K562 (cell line): ENCODE measurements at regions not wholly inside any gene's neighbourhood (a gene's known extent, or its start where the extent isn't known, plus 50 kb on each side); places are given as distances from the start of the nearest gene placed in this dataset.

Experiments
- ATAC-seq: fragments of 200-7000 bp; cut with Tn5 transposase; 3 replicates; pipeline ENCODE4 v1.9.1; 2020; ENCODE audit warnings: moderate library complexity
- BruUV-seq: library from RNA; stranded (reverse); fragments of 400-500 nt; replicated peaks from 2 replicates; lab custom pipeline; 2021; lab: Mats Ljungman, UMichigan
- CTCF ChIA-PET: fragments of 300-600 bp; formaldehyde crosslinking; extraction: SDS; loops from one replicate; lab custom pipeline; 2021; ENCODE audit warnings: low intra/inter-chr PET ratio; lab: Yijun Ruan, JAX
- POLR2A ChIA-PET: fragments of 300-600, 350-650 bp; sonication (Branson Sonifier 250); formaldehyde crosslinking; extraction: SDS; loops from one replicate; lab custom pipeline; 2021; ENCODE audit warnings: antibody characterized with exemption, inconsistent platforms; lab: Yijun Ruan, JAX
- DNase-seq, 4 experiments: peaks; one replicate each; pipeline versions ENCODE4 v3.0.0 to v3.0.0-alpha.2; 2011 to 2018; ENCODE audit warnings: low spot score in 3 of 4, mixed read lengths in 3 of 4; ENCODE audit errors: extremely low read depth in 1 of 4
- FAIRE-seq: peaks from 2 replicates; lab custom pipeline; 2011; peaks lifted over from hg19 to GRCh38; lab: Jason Lieb, UNC
- H2AFZ ChIP-seq: 2 replicates; pipeline ENCODE4 v1.6.0; 2011; ENCODE audit warnings: low read depth, low read length, control low read depth, inconsistent platforms
- H3K27ac ChIP-seq: fragments of 200-600 bp; 3 replicates; pipeline ENCODE4 v1.8.0; 2011; ENCODE audit warnings: low read depth, mild to moderate bottlenecking, control low read depth, inconsistent platforms, low read length, moderate library complexity, mixed read lengths; ENCODE audit errors: extremely low read depth
- H3K27me3 ChIP-seq, 2 experiments: fragments of 300-600 bp in 1 of 2; 2 replicates in 1 of 2; 3 replicates in 1 of 2; pipeline versions ENCODE4 v1.6.0 to v1.8.0; 2011; ENCODE audit warnings: inconsistent platforms in 2 of 2, low read length in 2 of 2, mild to moderate bottlenecking in 1 of 2, mixed read lengths in 1 of 2, moderate library complexity in 1 of 2; ENCODE audit not compliant: control insufficient read depth in 2 of 2, insufficient read depth in 2 of 2
- H3K36me3 ChIP-seq: fragments of 300-600 bp; 3 replicates; pipeline ENCODE4 v1.8.0; 2011; ENCODE audit warnings: mild to moderate bottlenecking, low read length, inconsistent platforms; ENCODE audit not compliant: control insufficient read depth, insufficient read depth
- H3K4me1 ChIP-seq, 2 experiments: fragments of 200-600 bp in 1 of 2; replicated peaks in 1 of 2; 2 replicates in 1 of 2; 3 replicates in 1 of 2; pipeline versions ENCODE4 v1.5.1 to v1.8.0; 2011; ENCODE audit warnings: inconsistent platforms in 2 of 2, low read length in 2 of 2, mild to moderate bottlenecking in 1 of 2, mixed read lengths in 1 of 2, moderate library complexity in 1 of 2; ENCODE audit not compliant: control insufficient read depth in 2 of 2, insufficient read depth in 2 of 2
- H3K4me2 ChIP-seq: 2 replicates; pipeline ENCODE4 v1.6.1; 2011; ENCODE audit warnings: low read length, control low read depth, inconsistent platforms, mixed read lengths; ENCODE audit not compliant: insufficient read depth
- H3K4me3 ChIP-seq: fragments of 200-600 bp; sonication (generic), shearing (Covaris generic); 2 replicates; pipeline ENCODE4 v1.5.1; 2016; ENCODE audit warnings: control low read depth, inconsistent platforms
- H3K79me2 ChIP-seq: fragments of 200-600 bp; 3 replicates; pipeline ENCODE4 v1.8.0; 2011; ENCODE audit warnings: low read length, inconsistent platforms; ENCODE audit not compliant: control insufficient read depth, insufficient read depth
- H3K9ac ChIP-seq, 2 experiments: 2 replicates each; pipeline versions ENCODE4 v1.6.0 to v1.6.1; 2011; ENCODE audit warnings: low read depth in 2 of 2, low read length in 2 of 2, control low read depth in 1 of 2, inconsistent platforms in 1 of 2, mild to moderate bottlenecking in 1 of 2, mixed read lengths in 1 of 2; ENCODE audit not compliant: insufficient read depth in 1 of 2
- H3K9me1 ChIP-seq: one replicate; pipeline ENCODE4 v1.6.0; 2011; ENCODE audit warnings: inconsistent platforms, mild to moderate bottlenecking, low read length, moderate library complexity; ENCODE audit not compliant: control insufficient read depth, insufficient read depth
- H3K9me3 ChIP-seq: replicated peaks from 2 replicates; pipeline ENCODE4 v1.5.1; 2011; ENCODE audit warnings: low read depth, low read length, inconsistent platforms; ENCODE audit not compliant: control insufficient read depth, insufficient read depth
- H4K20me1 ChIP-seq: replicated peaks from 2 replicates; pipeline ENCODE4 v1.6.1; 2011; ENCODE audit warnings: low read length, inconsistent platforms, mixed read lengths; ENCODE audit not compliant: control insufficient read depth, insufficient read depth
- CEBPZ ChIP-seq: fragments of 150-350 bp; IDR thresholded peaks from 2 replicates; pipeline ENCODE4 v1.6.1; 2014; ENCODE audit warnings: low read depth, mild to moderate bottlenecking, low read length, borderline replicate concordance
- CHD2 ChIP-seq: IDR thresholded peaks from 2 replicates; pipeline ENCODE4 v1.6.1; 2011; ENCODE audit warnings: low read depth, low read length
- EHMT2 ChIP-seq: fragments of 450-650 bp; IDR thresholded peaks from 2 replicates; pipeline ENCODE4 v1.6.1; 2018; ENCODE audit warnings: antibody characterized with exemption
- HLTF ChIP-seq: fragments of 450-650 bp; IDR thresholded peaks from 2 replicates; pipeline ENCODE4 v1.6.1; 2016
- KDM5B ChIP-seq: fragments of 200-600 bp; sonication (generic); IDR thresholded peaks from 2 replicates; pipeline ENCODE4 v1.6.1; 2012; ENCODE audit warnings: low read depth, mild to moderate bottlenecking, moderate library complexity, low read length, control low read depth, inconsistent platforms; ENCODE audit not compliant: insufficient replicate concordance
- LCOR ChIP-seq: sonication (generic); formaldehyde crosslinking; IDR thresholded peaks from 2 replicates; pipeline ENCODE4 v1.8.0; 2022; ENCODE audit warnings: mild to moderate bottlenecking, missing genetic modification reagents
- RFX1 ChIP-seq: fragments of 450-650 bp; IDR thresholded peaks from 2 replicates; pipeline ENCODE4 v1.6.1; 2016; ENCODE audit warnings: mild to moderate bottlenecking, moderate library complexity
- SMARCA5 ChIP-seq: fragments of 450-650 bp; IDR thresholded peaks from 2 replicates; pipeline ENCODE4 v1.6.1; 2016
- ZBTB12 ChIP-seq: fragments of 250-450 bp; sonication (Bioruptor Pico); IDR thresholded peaks from 2 replicates; pipeline ENCODE4 v1.4.0; 2020
- WGBS: fragments of 100-300 bp; shearing (Covaris generic); methylation state at CpG from one replicate; pipeline ENCODE4 v1.1.6; 2016; ENCODE audit warnings: low coverage, mixed read lengths; ENCODE audit not compliant: insufficient coverage; ENCODE audit errors: missing lambda C conversion rate; 5-methylcytosine and 5-hydroxymethylcytosine counted together
- in situ Hi-C: fragments of 300-500 bp; cut with MboI; formaldehyde crosslinking; loops from 4 replicates; pipeline ENCODE4 v1.15.0; 2018; ENCODE audit warnings: inconsistent platforms, mixed read lengths
- intact Hi-C: fragments of 100-400 bp; cut with micrococcal nuclease; formaldehyde crosslinking; loops from 2 replicates; pipeline ENCODE4 v1.14.2; 2022

- FAIRE-seq (no peak), DNase-seq (no peak), ATAC-seq (no peak)
- CTCF ChIA-PET: no interaction called here
- Histone ChIP-seq H3K9me1 (no peaks in the 10 kb centered on the region), H3K9me3 (no peaks in the 10 kb centered on the region), H3K79me2 (no peaks in the 10 kb centered on the region), H3K36me3 (no peaks in the 10 kb centered on the region), H3K4me1 (no peaks in the 10 kb centered on the region), H3K4me3 (no peak overlapping the region), H3K4me2 (no peak overlapping the region), H3K27me3 (no peaks in the 10 kb centered on the region), H4K20me1 (no peaks in the 10 kb centered on the region), H3K27ac (no peak overlapping the region), H3K9ac (no peak overlapping the region), H2AFZ (no peak overlapping the region)
- BruUV-seq: no TSS peak
- intact Hi-C loops: no loop called here
- 0% methylated on average over 2 of the region's 2 CpGs for WGBS
- TF ChIP-seq SMARCA5 (no peak), ZBTB12 (CRISPR knock-in tag) (no peak)
- in situ Hi-C loops: no loop called here
- POLR2A ChIA-PET: no interaction called here
Measured at GRCh38 chrX:148385471-148385870, 114.9 kb upstream of the AFF2 start.

GRCh38 chrX:148389629-148390028 lies 110.8 kb upstream of the AFF2 start:
- no peak for FAIRE-seq
- no peak overlapping the region for H2AFZ ChIP-seq
- H3K4me2 ChIP-seq: no peak overlapping the region
- TF ChIP-seq RFX1 (no peak), CEBPZ (no peak), HLTF (no peak), EHMT2 (no peak), CHD2 (no peak), LCOR (CRISPR knock-in tag) (no peak), KDM5B (no peak)

More at GRCh38 chrX:148389629-148390028, 110.8 kb upstream of the AFF2 start:
- intact Hi-C loops (no loop called here), in situ Hi-C loops (no loop called here)
- H3K9me3 ChIP-seq: no peaks in the 10 kb centered on the region
- no peak overlapping the region for H3K9ac ChIP-seq
- ATAC-seq (no peak), DNase-seq (no peak)
- H4K20me1 ChIP-seq: no peaks in the 10 kb centered on the region
- no peaks in the 10 kb centered on the region for H3K36me3 ChIP-seq
- no peaks in the 10 kb centered on the region for H3K27me3 ChIP-seq
- WGBS: 0% methylated on average over 1 of the region's 2 CpGs
- H3K79me2 ChIP-seq: no peaks in the 10 kb centered on the region
- no peaks in the 10 kb centered on the region for H3K9me1 ChIP-seq
- CTCF ChIA-PET: no interaction called here
- POLR2A ChIA-PET: no interaction called here
- no peak overlapping the region for H3K27ac ChIP-seq
- no TSS peak for BruUV-seq
- no peak overlapping the region for H3K4me3 ChIP-seq
- no peaks in the 10 kb centered on the region for H3K4me1 ChIP-seq
